ENCODE measurements at regions not wholly inside any gene's neighbourhood (a gene's known extent, or its start where the extent isn't known, plus 50 kb on each side); places are given as distances from the start of the nearest gene placed in this dataset.

DNA sequence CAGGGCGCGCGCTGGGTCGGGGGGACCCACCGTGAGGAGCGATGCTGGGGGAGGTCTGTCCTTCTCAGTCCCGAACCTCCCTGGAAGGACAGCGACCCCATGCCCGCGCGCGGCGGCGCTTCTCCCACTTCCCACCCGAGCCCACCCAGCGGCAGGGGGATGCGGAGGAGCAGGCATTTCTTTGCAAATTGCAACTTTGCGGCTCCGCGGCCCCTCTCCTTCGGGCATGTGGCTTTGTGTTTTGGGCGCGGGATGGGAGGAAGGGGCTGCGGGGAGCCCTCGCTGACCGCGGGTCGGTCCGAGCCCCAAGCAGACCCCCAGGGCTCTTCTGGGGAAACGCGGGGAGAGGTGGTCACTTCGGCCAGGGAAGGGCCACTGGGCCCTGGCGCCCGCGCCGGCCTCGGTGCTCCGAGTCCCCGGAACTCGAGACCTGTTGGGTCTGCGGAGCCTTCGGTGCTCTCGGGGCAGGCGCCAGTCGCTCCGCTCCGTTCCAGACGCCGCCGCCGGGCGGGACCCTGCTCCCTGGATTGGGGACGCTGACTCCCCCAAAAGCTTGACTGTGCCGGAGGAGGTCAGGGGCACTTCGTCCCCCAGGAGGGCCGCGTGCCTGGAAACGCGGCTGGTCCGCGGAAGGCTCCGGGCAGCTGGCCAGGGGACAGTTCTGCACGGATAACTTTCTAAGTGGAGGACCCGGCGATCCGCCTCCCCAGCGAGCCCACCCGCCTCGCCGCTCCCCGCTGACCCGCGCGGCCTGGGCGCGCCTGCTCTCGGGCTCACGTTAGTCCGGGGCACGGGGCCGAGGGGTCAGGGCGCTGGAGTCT is 164.2 kb upstream of the DPP6 start:
- ATAC-seq (no peak), DNase-seq (ENCODE audit: low spot score) (no peak)
- H3K27me3 Mint-ChIP-seq (ENCODE audit: low read depth): peaks cover 15% of the 10 kb centered on the region
- H3K4me3 Mint-ChIP-seq: no peak overlapping the region
- ChIA-PET CTCF (no interaction called here), POLR2A (no interaction called here)
- H3K4me1 Mint-ChIP-seq: no peaks in the 10 kb centered on the region
- TF ChIP-seq TCF7 (CRISPR knock-in tag; IDR thresholded peaks at IDR 0.05; ENCODE audit: low read depth) (no peak), JUN (CRISPR knock-in tag; IDR thresholded peaks at IDR 0.05) (no peak), ZNF263 (CRISPR knock-in tag; IDR thresholded peaks at IDR 0.05; ENCODE audit: low read depth) (no peak), HMGA2 (CRISPR knock-in tag; IDR thresholded peaks at IDR 0.05) (no peak), SMAD3 (CRISPR knock-in tag; IDR thresholded peaks at IDR 0.05; ENCODE audit: borderline replicate concordance) (no peak), FOXJ3 (CRISPR knock-in tag; IDR thresholded peaks at IDR 0.05; ENCODE audit: borderline replicate concordance) (no peak), ZNF396 (CRISPR knock-in tag; IDR thresholded peaks at IDR 0.05; ENCODE audit: borderline replicate concordance) (no peak), SOX15 (CRISPR knock-in tag; IDR thresholded peaks at IDR 0.05) (no peak)
- TF ChIP-seq, protein P1, sequence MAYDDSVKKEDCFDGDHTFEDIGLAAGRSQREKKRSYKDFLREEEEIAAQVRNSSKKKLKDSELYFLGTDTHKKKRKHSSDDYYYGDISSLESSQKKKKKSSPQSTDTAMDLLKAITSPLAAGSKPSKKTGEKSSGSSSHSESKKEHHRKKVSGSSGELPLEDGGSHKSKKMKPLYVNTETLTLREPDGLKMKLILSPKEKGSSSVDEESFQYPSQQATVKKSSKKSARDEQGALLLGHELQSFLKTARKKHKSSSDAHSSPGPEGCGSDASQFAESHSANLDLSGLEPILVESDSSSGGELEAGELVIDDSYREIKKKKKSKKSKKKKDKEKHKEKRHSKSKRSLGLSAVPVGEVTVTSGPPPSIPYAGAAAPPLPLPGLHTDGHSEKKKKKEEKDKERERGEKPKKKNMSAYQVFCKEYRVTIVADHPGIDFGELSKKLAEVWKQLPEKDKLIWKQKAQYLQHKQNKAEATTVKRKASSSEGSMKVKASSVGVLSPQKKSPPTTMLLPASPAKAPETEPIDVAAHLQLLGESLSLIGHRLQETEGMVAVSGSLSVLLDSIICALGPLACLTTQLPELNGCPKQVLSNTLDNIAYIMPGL (CRISPR knock-in tag; IDR thresholded peaks at IDR 0.05): no peak
- TF ChIP-seq, protein P2, sequence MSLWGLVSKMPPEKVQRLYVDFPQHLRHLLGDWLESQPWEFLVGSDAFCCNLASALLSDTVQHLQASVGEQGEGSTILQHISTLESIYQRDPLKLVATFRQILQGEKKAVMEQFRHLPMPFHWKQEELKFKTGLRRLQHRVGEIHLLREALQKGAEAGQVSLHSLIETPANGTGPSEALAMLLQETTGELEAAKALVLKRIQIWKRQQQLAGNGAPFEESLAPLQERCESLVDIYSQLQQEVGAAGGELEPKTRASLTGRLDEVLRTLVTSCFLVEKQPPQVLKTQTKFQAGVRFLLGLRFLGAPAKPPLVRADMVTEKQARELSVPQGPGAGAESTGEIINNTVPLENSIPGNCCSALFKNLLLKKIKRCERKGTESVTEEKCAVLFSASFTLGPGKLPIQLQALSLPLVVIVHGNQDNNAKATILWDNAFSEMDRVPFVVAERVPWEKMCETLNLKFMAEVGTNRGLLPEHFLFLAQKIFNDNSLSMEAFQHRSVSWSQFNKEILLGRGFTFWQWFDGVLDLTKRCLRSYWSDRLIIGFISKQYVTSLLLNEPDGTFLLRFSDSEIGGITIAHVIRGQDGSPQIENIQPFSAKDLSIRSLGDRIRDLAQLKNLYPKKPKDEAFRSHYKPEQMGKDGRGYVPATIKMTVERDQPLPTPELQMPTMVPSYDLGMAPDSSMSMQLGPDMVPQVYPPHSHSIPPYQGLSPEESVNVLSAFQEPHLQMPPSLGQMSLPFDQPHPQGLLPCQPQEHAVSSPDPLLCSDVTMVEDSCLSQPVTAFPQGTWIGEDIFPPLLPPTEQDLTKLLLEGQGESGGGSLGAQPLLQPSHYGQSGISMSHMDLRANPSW (CRISPR knock-in tag; conservative IDR thresholded peaks at IDR 0.05; ENCODE audit: low read depth): no peak
- TF ChIP-seq, protein P3, sequence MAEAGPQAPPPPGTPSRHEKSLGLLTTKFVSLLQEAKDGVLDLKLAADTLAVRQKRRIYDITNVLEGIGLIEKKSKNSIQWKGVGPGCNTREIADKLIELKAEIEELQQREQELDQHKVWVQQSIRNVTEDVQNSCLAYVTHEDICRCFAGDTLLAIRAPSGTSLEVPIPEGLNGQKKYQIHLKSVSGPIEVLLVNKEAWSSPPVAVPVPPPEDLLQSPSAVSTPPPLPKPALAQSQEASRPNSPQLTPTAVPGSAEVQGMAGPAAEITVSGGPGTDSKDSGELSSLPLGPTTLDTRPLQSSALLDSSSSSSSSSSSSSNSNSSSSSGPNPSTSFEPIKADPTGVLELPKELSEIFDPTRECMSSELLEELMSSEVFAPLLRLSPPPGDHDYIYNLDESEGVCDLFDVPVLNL (CRISPR knock-in tag; IDR thresholded peaks at IDR 0.05; ENCODE audit: borderline replicate concordance, low read depth): no peak
- TF ChIP-seq, protein P4, sequence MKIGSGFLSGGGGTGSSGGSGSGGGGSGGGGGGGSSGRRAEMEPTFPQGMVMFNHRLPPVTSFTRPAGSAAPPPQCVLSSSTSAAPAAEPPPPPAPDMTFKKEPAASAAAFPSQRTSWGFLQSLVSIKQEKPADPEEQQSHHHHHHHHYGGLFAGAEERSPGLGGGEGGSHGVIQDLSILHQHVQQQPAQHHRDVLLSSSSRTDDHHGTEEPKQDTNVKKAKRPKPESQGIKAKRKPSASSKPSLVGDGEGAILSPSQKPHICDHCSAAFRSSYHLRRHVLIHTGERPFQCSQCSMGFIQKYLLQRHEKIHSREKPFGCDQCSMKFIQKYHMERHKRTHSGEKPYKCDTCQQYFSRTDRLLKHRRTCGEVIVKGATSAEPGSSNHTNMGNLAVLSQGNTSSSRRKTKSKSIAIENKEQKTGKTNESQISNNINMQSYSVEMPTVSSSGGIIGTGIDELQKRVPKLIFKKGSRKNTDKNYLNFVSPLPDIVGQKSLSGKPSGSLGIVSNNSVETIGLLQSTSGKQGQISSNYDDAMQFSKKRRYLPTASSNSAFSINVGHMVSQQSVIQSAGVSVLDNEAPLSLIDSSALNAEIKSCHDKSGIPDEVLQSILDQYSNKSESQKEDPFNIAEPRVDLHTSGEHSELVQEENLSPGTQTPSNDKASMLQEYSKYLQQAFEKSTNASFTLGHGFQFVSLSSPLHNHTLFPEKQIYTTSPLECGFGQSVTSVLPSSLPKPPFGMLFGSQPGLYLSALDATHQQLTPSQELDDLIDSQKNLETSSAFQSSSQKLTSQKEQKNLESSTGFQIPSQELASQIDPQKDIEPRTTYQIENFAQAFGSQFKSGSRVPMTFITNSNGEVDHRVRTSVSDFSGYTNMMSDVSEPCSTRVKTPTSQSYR (CRISPR knock-in tag; IDR thresholded peaks at IDR 0.05): no peak
- peaks cover 60% of the 10 kb centered on the region for H3K36me3 Mint-ChIP-seq
- peaks cover 53% of the 10 kb centered on the region for H3K9me3 Mint-ChIP-seq
- no peak overlapping the region for H3K27ac Mint-ChIP-seq

DNA sequence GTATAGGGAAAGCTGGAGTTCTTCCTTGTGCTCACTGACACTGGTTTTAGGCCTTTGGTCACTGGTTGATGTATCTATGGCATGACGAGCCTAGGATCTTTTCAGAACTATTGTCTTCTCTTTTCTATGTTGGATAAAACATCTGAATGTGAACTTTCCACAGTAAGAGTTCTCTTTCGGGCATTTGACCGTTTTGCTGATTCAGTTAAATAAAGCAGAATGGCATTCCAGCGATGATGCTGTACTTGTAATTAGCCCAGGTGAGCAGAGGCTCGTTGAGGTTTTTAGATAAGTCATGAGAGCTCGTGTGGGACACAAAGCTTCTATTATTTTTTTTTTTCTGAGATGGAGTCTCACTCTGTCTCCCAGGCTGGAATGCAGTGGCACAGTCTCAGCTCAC is 160.2 kb upstream of the DPP6 start:
- DNase-seq (ENCODE audit: low spot score) (no peak), ATAC-seq (no peak)
- Mint-ChIP-seq H3K9me3 (peaks cover 66% of the 10 kb centered on the region), H3K27ac (no peak overlapping the region), H3K4me3 (no peak overlapping the region), H3K27me3 (ENCODE audit: low read depth) (peaks cover 15% of the 10 kb centered on the region), H3K36me3 (peaks cover 68% of the 10 kb centered on the region), H3K4me1 (no peaks in the 10 kb centered on the region)
- CTCF ChIA-PET: no interaction called here
- POLR2A ChIA-PET: no interaction called here
- TF ChIP-seq, protein P5, sequence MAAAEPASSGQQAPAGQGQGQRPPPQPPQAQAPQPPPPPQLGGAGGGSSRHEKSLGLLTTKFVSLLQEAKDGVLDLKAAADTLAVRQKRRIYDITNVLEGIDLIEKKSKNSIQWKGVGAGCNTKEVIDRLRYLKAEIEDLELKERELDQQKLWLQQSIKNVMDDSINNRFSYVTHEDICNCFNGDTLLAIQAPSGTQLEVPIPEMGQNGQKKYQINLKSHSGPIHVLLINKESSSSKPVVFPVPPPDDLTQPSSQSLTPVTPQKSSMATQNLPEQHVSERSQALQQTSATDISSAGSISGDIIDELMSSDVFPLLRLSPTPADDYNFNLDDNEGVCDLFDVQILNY (CRISPR knock-in tag; IDR thresholded peaks at IDR 0.05): no peak
- TF ChIP-seq, protein P6, sequence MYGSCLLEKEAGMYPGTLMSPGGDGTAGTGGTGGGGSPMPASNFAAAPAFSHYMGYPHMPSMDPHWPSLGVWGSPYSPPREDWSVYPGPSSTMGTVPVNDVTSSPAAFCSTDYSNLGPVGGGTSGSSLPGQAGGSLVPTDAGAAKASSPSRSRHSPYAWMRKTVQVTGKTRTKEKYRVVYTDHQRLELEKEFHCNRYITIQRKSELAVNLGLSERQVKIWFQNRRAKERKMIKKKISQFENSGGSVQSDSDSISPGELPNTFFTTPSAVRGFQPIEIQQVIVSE (CRISPR knock-in tag; IDR thresholded peaks at IDR 0.05; ENCODE audit: borderline replicate concordance): no peak
- no peak for TF ChIP-seq SP1 (CRISPR knock-in tag; conservative IDR thresholded peaks at IDR 0.05)
- TF ChIP-seq, protein P7, sequence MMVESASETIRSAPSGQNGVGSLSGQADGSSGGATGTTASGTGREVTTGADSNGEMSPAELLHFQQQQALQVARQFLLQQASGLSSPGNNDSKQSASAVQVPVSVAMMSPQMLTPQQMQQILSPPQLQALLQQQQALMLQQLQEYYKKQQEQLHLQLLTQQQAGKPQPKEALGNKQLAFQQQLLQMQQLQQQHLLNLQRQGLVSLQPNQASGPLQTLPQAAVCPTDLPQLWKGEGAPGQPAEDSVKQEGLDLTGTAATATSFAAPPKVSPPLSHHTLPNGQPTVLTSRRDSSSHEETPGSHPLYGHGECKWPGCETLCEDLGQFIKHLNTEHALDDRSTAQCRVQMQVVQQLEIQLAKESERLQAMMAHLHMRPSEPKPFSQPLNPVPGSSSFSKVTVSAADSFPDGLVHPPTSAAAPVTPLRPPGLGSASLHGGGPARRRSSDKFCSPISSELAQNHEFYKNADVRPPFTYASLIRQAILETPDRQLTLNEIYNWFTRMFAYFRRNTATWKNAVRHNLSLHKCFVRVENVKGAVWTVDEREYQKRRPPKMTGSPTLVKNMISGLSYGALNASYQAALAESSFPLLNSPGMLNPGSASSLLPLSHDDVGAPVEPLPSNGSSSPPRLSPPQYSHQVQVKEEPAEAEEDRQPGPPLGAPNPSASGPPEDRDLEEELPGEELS (CRISPR knock-in tag; IDR thresholded peaks at IDR 0.05): no peak
- TF ChIP-seq, protein P1 (CRISPR knock-in tag; IDR thresholded peaks at IDR 0.05): no peak
- no peak for TF ChIP-seq NFYB (CRISPR knock-in tag; conservative IDR thresholded peaks at IDR 0.05; ENCODE audit: low read depth)

All from WTC11 (cell line).